HG03378 (cell line): ENCODE measurements at regions not wholly inside any gene's neighbourhood (a gene's known extent, or its start where the extent isn't known, plus 50 kb on each side); places are given as distances from the start of the nearest gene placed in this dataset.
A peak's percentile ranks its signal among the peaks of the same experiment; 100 is the strongest.

Source experiments
- ATAC-seq: cut with Tn5 transposase; IDR thresholded peaks from one replicate; pipeline ENCODE4 v1.9.1; 2021; ENCODE audit warnings: mild to moderate bottlenecking, moderate library complexity; ENCODE audit not compliant: unreplicated experiment

DNA sequence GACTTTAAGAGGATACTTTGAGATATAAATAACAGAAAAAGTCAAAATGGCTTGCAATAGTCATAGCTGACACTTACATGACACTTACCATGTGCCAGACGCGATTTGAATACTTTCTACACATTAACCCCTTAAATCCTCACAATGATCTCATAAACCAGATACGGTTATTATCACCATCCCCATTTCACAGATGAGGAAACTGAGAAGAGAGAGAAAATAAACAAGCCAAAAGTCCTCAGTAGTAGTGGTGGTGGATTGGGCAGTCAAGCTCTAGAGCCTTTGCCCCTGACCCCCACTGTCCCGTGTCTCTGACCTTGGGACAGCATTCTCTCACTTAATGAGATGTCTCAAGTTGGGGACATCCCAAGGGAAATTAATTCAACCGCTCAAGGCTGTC is 105.2 kb upstream of the TAF1B start:
- ATAC-seq = peak; percentile 13

DNA sequence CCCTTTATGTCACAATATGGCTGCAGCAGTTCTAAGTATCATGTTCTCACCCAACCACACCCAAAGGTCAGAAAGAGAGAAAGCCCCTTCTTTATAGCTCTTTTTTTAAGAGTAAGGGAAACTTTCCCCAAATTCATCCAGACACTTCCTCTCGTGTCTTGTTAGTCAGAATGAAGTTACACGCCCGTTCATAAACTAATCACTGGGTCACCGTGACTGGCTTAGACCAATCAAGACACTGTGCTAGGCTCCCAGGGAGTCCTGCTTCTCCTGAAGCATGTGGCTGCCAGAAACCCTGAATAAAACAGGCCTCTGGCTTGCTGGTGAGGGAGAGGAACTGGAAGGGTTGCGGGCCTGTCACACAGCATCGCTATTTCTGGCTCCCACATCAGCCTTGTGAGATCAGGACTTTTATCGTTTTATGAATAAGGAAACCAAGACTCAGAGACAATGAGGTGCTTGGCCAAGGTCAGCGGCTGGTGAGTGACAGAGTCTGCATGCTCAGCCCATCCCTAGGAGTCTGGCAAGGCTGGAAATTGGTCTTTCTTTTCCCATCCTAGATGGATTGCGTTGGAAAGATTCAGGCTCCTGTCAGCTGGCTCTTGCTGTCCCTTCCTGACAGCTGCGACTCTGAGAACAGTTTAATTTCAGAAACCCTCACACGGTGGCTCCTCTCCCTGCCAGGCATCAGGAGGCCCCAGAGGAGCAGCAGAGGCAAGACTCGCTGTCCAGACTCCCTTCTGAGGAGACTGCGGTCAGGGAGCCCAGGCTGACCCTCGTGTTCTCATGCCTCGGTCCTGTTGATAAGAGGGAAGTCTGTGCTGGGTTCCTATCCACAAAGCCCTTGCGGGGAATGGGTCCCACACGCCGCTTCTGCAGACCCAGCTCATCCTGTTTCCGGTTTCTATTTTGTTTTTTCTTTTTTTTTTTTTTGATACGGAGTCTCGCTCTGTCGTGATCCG is 104.5 kb upstream of the TAF1B start:
- peak; percentile 37 for ATAC-seq

DNA sequence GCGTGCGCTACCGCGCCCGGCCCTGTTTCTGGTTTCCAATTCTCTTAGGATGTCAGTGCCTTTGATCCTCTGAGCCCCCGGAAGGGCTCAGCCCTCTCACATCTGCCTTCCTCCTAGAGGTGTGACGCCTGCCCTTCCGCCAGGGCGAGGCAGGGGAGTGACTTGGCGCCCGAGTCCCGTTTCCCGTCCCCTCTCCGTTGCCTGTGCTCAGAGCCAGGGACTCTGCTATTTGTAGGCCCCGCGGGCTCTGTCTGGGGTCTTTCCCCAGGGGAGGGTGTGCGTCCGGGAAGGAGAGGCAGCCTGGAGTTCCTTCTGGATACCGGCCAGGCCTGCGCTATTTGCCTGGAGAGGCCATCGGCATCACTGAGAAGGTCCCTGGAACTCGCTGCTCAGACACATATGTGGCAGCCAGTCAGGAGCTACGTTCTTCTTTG is 103.7 kb upstream of the TAF1B start:
- ATAC-seq = peak; percentile 47

DNA sequence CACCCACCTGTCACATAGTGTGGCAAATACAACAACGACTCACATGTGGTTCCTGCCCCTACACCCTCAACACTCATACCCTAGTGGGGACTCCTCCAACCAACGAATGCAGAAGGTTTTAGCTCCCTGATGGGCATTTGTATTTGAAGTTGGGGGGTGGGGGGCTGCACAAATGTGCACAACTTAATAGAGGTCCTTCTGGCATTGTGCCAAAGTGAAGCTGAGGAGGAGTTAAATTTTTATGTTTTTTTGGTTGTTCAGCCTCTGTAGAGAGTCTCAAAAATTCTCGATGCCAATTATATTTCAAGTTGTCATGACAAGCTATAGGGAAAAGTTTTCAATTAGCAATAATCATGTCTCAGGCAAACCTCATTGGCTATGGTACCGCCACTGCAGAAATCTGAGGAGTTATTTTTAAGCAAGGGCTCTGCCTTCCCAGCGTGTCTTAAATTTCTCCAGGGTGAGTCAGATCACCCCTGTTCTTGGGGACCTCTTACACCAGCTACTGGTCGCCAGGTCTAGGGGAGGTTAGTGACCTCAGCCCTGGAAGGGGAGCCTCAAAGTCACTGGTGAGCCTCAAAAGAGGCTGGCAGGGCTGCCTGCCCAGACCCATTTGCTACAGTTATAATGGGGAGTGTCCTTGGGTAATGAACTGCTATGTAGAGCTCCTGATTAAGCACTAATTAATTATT is 102.7 kb upstream of the TAF1B start:
- ATAC-seq = no peak

DNA sequence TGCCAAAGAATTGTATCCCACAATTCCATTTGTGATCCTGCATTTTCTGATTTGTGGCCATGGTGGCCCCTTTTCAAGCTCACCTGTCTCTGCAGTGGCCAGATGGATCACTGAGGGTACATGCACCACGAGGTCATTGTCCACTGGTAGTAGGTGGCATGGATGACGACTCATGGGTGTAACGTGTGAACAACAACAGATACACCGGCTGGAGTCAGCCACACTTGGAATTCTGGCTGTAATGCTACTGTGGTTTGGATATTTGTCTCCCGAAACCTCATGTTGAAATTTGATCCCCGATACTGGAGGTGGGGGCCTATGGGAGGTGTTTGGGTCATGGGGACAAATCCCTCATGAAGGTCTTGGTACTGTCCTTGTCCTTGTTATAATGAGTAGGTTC is 102.2 kb upstream of the TAF1B start:
- ATAC-seq = no peak

DNA sequence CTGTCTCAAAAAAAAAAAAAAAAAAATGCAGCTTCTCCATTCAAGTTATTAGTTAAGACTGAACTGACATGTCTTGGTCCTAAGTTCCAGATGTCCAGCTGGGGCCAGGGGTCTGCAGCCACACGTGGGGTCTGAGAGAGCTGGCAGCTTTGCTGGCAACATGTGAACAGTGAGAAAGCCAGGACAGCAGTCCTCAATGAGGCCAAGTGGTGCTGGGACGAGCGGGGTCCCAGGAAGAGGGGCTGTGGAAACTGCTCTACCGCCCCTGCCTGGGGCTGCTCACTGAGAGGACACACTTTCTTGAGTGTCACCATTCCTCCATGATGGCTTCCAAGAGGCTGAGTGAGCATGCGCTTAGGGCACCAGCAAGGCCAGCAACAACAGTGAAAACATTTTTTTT is 100.7 kb upstream of the TAF1B start:
- ATAC-seq = no peak

DNA sequence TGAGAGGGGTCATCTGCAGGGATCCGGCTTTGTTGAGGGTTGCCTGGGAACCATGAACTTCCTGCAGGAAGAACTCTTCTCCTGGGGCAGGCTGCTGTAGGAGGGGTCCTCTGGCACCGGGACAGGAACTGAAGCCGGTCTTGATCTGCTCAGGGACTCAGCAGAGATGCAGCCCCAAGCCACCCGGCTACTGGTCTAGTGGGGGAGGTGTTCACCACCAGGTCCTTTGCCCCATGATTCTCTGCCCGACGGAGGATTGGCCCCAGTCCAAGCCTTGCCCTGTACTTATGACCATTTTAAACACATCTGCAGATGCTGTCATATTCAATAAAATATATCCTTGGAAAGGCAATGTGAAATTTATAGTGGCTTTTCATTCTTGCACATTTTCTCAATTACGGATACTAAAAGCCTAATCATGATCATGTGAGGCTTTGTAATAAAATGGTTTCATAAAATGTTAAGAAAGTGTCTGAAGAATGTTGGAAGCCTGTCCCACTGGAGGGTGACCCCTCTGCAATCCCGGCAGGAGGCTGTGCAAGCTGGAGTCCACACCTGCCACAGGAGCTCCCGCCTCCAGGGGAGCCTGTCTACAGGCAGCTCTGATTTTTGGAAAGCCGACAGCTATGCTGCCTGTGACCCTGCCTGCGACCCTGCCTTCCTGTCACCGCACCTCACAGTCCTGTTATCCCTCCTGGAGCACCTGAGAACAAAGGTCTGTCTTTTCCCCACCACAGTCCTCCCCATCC is 98.8 kb upstream of the TAF1B start:
- no peak for ATAC-seq

DNA sequence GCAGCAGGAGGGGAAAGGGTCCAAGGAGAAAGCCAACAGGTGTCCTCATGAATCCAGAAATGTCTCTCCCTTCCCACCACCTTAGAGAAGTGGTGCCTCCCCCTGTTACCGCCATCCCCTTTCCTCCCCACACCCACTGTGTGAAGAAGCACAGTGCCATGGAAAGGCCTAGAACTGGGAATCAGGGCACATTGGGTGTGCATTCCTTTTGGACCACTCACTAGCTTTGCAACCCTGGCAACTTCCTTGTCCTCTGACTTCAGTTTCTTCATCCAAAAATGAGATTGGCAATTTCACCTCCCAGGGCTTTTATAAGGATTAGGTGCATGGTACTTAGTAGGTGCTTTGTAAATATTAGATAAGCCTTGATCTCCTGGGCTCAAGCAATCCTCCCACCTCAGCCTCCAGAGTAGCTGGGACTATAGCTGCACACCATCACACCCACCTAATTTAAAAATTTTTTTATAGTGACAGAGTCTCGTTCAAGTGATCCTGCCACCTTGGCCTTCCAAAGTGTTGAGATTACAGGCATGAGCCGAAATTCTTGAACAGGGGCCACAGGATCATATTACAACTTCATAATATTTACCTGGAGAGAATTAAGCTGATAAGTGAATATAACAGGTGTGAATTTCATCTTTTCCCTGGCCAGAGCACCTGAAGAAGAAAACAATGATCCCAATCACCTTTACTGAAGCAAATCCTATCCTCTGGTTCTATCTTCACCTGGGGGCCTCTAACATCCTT is 97.9 kb upstream of the TAF1B start:
- no peak for ATAC-seq

DNA sequence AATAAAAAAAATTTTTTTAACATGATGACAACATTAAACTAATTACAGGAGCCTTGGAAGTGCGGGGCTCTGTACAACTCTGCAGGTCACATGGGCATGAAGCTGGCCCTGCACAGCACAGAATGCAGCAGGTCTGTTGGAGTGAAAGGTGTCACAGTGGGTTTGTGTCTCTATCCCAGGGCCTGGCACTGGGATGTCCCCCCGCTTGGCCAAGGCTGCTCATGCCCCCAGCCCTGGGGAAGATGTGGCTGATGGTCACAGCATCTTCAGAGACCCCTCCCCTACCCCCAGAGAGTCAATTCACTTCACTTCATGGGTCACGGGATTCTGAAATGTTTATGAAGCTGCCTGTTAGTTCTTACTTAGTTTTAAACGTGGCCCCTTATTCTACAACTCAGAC is 95.9 kb upstream of the TAF1B start:
- no peak for ATAC-seq

DNA sequence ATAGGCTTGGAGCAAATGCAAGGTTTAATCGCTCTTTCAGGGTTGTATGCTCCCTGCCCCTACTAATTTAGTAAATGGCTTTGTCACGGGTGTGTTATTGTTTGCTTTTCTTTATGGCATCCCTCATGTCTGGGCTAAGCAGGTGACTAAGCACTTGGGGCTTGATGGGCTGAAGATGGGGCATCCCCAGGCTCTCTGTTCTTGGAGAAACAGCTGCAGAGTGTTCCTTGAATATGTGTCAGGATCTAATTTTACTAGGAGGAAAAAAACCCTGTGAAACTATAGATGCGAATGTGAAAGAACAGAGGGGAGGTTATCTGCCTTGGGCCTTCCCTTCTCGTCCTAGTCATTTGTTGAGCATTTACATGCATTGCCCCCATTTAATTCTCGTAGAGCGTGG is 94.7 kb upstream of the TAF1B start:
- no peak for ATAC-seq

DNA sequence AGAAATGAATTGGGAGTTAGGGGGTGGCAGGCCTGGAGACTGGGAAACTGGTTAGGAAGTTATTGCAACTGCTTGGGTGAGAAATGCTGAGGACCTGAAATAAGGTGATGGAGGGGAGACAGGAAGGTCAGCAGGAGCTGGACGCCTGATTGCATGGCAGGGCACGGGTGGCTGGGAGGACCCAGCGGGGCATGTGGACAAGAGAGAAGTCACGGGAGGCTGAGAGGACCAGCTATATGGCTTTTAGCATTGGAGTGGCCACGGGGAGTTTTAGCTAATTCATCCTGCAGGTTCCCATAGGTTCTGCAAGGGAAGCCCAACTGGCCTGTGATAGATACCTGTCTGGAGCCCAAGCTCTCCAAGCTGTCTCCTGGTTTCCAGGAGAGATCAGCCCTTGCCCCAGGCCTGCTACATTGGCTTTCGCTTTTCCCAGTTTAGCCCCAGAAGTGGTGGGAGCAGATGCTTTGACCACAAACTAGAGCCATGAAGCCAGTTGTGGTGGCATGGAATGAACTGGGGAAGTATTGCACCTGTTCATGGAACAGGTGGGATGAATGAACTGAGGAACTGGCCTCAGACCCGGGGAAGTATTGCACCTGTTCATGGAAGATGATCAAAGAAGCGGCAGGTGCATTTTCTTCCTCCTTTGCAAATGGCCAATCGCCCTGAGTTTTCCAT is 93.6 kb upstream of the TAF1B start:
- ATAC-seq = no peak

DNA sequence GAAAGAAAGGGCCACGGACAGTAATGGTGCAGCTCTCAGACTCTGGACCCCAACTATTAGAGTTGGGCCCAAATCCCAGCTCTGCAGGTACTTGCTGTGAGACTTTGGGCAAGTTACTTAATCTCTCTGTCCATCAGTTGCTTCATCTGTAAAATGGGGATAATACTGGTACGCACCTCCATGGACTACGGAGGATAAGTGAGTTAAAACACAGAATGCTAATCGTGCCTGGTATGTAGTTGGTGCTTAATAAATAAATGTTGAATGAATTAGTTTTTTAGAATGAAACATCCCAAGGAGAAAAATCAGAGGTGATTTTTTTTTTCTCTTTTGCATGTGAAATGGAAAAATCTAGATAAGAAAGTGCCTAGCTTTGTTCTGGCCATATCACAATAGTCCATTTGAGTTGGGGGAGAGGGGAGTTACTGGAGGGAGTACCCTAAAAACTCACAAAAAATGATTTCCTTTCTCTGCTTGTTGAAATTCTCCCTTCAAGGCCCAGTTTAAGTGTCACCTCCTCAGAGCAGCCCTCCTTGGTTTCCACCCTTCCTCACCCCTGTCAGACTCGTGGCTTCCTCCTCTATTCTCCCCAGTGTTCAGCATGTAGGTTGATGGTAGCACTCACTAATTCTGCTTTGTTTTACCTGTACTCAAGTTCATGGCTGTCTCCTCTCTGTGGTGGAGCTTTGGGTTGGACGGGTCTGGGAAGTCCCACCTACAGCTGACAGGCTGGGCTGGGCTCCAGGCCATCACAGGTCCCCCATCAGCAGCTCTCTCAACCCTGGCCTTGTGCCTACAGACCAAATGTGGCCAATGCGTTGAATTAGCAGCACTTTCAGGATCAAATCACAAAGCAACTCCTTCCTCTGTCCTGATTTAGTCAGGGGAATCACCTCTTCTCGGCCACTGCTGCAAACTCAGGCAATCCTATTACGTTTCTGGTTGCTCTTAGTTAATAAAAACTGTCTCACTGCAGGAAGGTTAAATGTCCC is 92.8 kb upstream of the TAF1B start:
- no peak for ATAC-seq

DNA sequence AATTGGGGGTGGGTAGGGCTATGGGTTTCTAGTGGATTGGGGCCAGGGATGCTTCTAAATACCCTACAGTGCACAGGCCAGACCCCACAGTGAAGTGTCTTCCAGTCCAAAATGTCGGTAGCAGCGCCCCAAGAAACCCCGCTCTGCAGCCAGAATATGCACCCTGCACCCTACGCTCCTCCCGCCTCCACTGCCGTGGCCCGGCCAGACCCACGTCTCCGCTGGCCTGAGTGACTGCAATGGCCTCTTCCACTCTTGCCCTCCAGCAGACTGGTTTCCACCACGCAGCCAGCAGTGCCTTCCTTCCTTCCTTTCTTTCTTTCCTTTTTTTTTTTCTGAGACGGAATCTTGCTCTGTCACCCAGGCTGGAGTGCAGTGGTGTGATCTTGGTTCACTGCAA is 91.4 kb upstream of the TAF1B start:
- ATAC-seq = no peak

DNA sequence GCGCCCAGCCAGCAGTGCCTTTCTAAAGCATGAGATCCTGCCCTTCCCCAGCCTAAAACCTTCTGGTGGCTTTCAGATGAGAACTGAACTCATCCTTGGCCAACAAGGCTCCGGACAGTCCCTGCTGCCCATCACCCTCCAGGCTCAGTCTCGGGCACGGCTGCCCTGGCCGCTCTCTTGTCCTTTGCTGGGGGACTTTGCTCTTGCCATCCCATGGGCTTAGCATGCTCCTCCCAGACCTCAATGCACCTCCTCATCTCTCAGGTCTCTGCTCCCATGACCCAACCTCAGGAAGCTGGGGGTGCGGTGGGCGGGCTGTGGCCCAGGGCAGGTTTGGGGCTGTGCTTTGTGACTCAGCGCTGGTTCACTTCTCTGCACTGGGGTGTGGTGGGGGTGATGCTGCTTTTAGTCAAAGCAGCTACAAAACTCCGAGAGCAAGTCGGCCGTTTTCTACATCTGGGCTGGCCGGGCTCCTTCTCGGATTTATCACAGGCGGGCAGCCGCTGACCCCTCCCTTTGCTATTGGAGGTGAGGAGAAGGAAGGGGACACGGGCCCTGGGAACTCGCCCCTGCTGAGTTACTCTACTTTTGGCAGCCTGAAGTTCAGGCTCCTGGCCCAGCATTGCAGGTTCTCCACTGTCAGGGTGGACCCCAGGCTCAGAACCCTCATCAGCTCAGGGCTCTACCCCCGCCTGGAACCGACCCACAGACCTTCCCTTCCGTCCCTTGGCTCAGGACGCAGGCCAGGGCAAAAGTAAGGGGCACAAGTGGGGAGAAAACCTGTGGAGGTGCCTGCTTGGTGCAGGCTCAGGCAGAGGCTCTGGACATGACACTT is 90.6 kb upstream of the TAF1B start:
- no peak for ATAC-seq

DNA sequence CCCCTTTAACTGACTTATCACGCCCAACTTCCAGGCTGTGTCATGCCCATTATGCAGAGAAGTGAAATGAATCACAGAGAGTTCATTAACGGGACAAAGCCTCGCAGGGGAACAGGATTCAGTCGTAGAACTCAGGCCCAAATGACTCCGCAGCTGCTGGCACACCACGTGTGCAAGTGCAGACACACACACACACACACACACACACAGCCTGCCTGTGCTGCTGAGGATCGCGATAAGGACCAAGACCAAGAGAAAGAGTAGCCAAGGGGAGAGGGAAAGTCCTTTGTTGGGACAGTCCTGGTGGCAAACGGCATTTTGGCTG is 90.0 kb upstream of the TAF1B start:
- ATAC-seq = peak; percentile 71

DNA sequence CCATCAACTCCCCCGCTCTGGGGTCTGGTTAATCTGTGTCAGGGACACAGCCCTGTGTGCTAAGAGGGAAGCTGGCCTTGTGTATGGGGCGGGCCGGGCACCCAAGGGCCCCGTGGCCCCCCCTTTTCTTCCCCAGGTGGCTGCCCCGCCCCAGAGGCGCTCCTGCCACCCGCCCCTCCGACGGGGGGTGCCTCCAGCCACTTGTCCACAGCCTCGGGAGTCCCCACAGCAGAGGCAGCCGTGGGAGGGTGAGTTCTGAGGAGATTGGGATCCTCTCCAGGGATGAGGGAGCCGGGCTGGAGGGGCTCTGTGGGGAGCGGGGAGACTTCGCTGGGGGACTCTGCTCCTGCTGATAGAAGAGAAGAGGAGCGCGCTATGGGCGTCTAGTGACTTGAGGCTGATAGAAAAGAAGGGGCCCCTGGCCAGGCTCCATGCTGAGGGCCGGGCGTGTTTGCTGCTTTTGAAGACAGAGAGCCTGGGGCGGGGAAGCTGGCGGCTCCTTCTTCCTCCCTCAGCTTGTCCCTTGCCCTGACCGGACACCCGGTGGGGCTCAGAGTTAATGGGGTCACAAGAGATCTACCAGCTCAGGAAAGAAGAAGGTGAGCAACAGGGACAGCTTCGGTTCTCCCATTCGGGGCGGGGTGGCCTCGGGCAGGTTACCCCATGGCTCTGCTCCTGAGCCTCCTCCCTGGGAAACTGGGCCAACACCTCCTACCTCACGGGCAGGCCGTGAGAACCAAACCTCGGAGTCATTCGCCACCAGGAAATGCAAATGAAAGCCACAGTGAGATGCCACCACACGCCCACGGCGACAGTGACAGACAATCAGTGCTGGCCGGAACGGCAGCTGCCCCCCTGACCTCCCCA is 89.4 kb upstream of the TAF1B start:
- no peak for ATAC-seq

DNA sequence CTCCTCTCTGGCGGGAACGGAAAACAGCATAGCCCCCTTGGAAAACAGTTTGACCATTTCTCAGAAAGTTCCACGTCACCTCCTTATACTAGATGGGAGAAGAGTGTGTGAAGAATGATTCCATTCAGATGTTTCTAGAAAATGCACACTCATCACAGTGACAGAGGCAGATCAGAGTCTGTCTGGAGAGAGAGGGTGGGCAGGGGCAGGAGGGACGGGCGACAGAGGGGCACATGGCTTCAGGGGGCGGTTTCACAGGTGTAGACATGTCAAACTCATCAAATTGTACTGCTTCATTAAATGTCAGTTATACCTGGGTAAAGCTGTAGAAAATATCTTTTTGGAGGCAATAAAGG is 88.8 kb upstream of the TAF1B start:
- ATAC-seq = no peak
